Neural cell (in vitro differentiated cells): ENCODE measurements at regions not wholly inside any gene's neighbourhood (a gene's known extent, or its start where the extent isn't known, plus 50 kb on each side); places are given as distances from the start of the nearest gene placed in this dataset.

Experiments used
- H2AFZ ChIP-seq: fragments of 200-600, 300-800 bp; sonication (generic), shearing (Covaris generic); 2 replicates; pipeline ENCODE4 v1.6.0; 2014; ENCODE audit warnings: low read depth, mild to moderate bottlenecking, antibody characterized with exemption, low read length, moderate library complexity
- H3F3A ChIP-seq: fragments of 200-600 bp; shearing (Covaris generic); 2 replicates; pipeline ENCODE4 v1.6.1; 2016; ENCODE audit warnings: mild to moderate bottlenecking, moderate library complexity, mixed read lengths, antibody characterized with exemption, low read length; ENCODE audit not compliant: insufficient read depth, poor library complexity, severe bottlenecking
- H3K27ac ChIP-seq: fragments of 200-600, 300-800 bp; sonication (generic), shearing (Covaris generic); 2 replicates; pipeline ENCODE4 v1.5.1; 2014; ENCODE audit warnings: mild to moderate bottlenecking, low read length, moderate library complexity
- H3K27me3 ChIP-seq: fragments of 300-800, 200-600 bp; sonication (generic), shearing (Covaris generic); 2 replicates; pipeline ENCODE4 v1.6.0; 2014; ENCODE audit warnings: mild to moderate bottlenecking, low read depth, low read length, moderate library complexity; ENCODE audit not compliant: insufficient read depth
- H3K36me3 ChIP-seq: fragments of 300-800, 200-600 bp; sonication (generic), shearing (Covaris generic); 2 replicates; pipeline ENCODE4 v1.5.1; 2014; ENCODE audit warnings: mild to moderate bottlenecking, antibody characterized with exemption, low read length, moderate library complexity; ENCODE audit not compliant: insufficient read depth
- H3K4me2 ChIP-seq: fragments of 300-800, 200-600 bp; sonication (generic), shearing (Covaris generic); 2 replicates; pipeline ENCODE4 v1.6.0; 2014; ENCODE audit warnings: mild to moderate bottlenecking, low read length
- H3K4me3 ChIP-seq: fragments of 300-800, 200-600 bp; sonication (generic), shearing (Covaris generic); 2 replicates; pipeline ENCODE4 v1.5.1; 2014; ENCODE audit warnings: mild to moderate bottlenecking, low read length, moderate library complexity
- H3K79me2 ChIP-seq: fragments of 200-600 bp; shearing (Covaris generic); replicated peaks from 2 replicates; pipeline ENCODE4 v1.6.0; 2014; ENCODE audit warnings: mild to moderate bottlenecking, low read length, moderate library complexity; ENCODE audit not compliant: insufficient read depth
- H3K9ac ChIP-seq: fragments of 300-800, 200-600 bp; sonication (generic), shearing (Covaris generic); 2 replicates; pipeline ENCODE4 v1.6.1; 2016; ENCODE audit warnings: mild to moderate bottlenecking, low read length, mixed read lengths
- H3K9me2 ChIP-seq: fragments of 200-600 bp; shearing (Covaris generic); 2 replicates; pipeline ENCODE4 v1.6.1; 2016; ENCODE audit warnings: mild to moderate bottlenecking, low read length, mixed read lengths; ENCODE audit not compliant: insufficient read depth
- H3K9me3 ChIP-seq: fragments of 200-600, 300-800 bp; sonication (generic), shearing (Covaris generic); 2 replicates; pipeline ENCODE4 v1.6.1; 2016; ENCODE audit warnings: mild to moderate bottlenecking, mixed run types, low read length, moderate library complexity, mixed read lengths
- H4K20me1 ChIP-seq: fragments of 200-600 bp; shearing (Covaris generic); 2 replicates; pipeline ENCODE4 v1.6.1; 2016; ENCODE audit warnings: mild to moderate bottlenecking, mixed run types; ENCODE audit not compliant: insufficient read depth
- EP300 ChIP-seq: fragments of 450-650 bp; conservative IDR thresholded peaks from 2 replicates; pipeline ENCODE4 v1.6.1; 2014; ENCODE audit warnings: antibody characterized with exemption, mild to moderate bottlenecking, moderate library complexity; ENCODE audit not compliant: poor library complexity, severe bottlenecking
- EZH2 ChIP-seq: fragments of 200-600, 300-800 bp; shearing (Covaris generic), sonication (generic); IDR thresholded peaks from 2 replicates; pipeline ENCODE4 v1.6.1; 2014; ENCODE audit warnings: antibody characterized with exemption, low read length, borderline replicate concordance, mild to moderate bottlenecking; ENCODE audit not compliant: insufficient read depth, poor library complexity, severe bottlenecking
- MXI1 ChIP-seq: fragments of 450-650 bp; conservative IDR thresholded peaks from 2 replicates; pipeline ENCODE4 v1.6.1; 2014; ENCODE audit warnings: antibody characterized with exemption, mild to moderate bottlenecking; ENCODE audit not compliant: poor library complexity, severe bottlenecking
- POLR2AphosphoS5 ChIP-seq: IDR thresholded peaks from 2 replicates; pipeline ENCODE4 v1.6.1; 2012
- RAD21 ChIP-seq: fragments of 450-650 bp; conservative IDR thresholded peaks from 2 replicates; pipeline ENCODE4 v1.6.1; 2014; ENCODE audit warnings: antibody characterized with exemption, mild to moderate bottlenecking, moderate library complexity
- SMC3 ChIP-seq: fragments of 450-650 bp; conservative IDR thresholded peaks from 2 replicates; pipeline ENCODE4 v1.6.1; 2014; ENCODE audit warnings: antibody characterized with exemption, mild to moderate bottlenecking, moderate library complexity; ENCODE audit not compliant: poor library complexity
- TAF1 ChIP-seq: IDR thresholded peaks from 2 replicates; pipeline ENCODE4 v1.6.1; 2012; ENCODE audit warnings: low read depth
- TF ChIP-seq, protein P1 (sequence below): fragments of 450-650 bp; IDR thresholded peaks from 2 replicates; pipeline ENCODE4 v1.5.1; 2014; ENCODE audit warnings: antibody characterized with exemption, mild to moderate bottlenecking, moderate library complexity; ENCODE audit not compliant: poor library complexity, severe bottlenecking
- TF ChIP-seq, protein P2 (sequence below): IDR thresholded peaks from 2 replicates; pipeline ENCODE4 v1.6.1; 2012; ENCODE audit warnings: borderline replicate concordance

DNA sequence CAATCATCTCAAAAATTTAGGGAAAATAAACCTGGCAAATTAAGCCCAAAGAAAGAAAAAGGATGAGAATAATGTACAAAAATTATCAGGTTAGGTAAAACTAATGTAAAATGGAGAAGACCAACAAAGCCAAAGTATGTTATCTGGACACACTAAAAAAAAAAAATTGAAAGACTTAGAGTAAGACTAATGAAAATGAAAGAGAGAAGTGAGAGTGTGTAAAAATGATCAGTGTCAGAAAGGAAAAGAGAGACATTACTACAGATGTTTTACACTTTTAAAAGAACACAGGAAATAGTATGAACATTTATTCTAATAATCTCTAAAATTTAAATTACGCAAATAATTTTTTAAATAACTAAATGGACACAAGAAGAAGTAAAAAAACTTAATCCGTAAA lies 573.3 kb upstream of the NR2F2 start:
- Histone ChIP-seq H3K9ac (no peak overlapping the region), H3K9me3 (no peaks in the 10 kb centered on the region), H3K4me2 (no peak overlapping the region), H3K36me3 (no peaks in the 10 kb centered on the region), H3F3A (no peaks in the 10 kb centered on the region), H4K20me1 (no peaks in the 10 kb centered on the region), H2AFZ (no peak overlapping the region), H3K79me2 (no peaks in the 10 kb centered on the region), H3K9me2 (no peaks in the 10 kb centered on the region), H3K27ac (no peak overlapping the region), H3K27me3 (no peaks in the 10 kb centered on the region), H3K4me3 (no peak overlapping the region)
- TF ChIP-seq EP300, result no peak
- TF ChIP-seq EZH2, result no peak
- no peak for TF ChIP-seq POLR2AphosphoS5
- no peak for TF ChIP-seq RAD21
- TF ChIP-seq TAF1, result no peak
- TF ChIP-seq, protein P1, sequence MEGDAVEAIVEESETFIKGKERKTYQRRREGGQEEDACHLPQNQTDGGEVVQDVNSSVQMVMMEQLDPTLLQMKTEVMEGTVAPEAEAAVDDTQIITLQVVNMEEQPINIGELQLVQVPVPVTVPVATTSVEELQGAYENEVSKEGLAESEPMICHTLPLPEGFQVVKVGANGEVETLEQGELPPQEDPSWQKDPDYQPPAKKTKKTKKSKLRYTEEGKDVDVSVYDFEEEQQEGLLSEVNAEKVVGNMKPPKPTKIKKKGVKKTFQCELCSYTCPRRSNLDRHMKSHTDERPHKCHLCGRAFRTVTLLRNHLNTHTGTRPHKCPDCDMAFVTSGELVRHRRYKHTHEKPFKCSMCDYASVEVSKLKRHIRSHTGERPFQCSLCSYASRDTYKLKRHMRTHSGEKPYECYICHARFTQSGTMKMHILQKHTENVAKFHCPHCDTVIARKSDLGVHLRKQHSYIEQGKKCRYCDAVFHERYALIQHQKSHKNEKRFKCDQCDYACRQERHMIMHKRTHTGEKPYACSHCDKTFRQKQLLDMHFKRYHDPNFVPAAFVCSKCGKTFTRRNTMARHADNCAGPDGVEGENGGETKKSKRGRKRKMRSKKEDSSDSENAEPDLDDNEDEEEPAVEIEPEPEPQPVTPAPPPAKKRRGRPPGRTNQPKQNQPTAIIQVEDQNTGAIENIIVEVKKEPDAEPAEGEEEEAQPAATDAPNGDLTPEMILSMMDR, result no peak
- TF ChIP-seq, protein P2, sequence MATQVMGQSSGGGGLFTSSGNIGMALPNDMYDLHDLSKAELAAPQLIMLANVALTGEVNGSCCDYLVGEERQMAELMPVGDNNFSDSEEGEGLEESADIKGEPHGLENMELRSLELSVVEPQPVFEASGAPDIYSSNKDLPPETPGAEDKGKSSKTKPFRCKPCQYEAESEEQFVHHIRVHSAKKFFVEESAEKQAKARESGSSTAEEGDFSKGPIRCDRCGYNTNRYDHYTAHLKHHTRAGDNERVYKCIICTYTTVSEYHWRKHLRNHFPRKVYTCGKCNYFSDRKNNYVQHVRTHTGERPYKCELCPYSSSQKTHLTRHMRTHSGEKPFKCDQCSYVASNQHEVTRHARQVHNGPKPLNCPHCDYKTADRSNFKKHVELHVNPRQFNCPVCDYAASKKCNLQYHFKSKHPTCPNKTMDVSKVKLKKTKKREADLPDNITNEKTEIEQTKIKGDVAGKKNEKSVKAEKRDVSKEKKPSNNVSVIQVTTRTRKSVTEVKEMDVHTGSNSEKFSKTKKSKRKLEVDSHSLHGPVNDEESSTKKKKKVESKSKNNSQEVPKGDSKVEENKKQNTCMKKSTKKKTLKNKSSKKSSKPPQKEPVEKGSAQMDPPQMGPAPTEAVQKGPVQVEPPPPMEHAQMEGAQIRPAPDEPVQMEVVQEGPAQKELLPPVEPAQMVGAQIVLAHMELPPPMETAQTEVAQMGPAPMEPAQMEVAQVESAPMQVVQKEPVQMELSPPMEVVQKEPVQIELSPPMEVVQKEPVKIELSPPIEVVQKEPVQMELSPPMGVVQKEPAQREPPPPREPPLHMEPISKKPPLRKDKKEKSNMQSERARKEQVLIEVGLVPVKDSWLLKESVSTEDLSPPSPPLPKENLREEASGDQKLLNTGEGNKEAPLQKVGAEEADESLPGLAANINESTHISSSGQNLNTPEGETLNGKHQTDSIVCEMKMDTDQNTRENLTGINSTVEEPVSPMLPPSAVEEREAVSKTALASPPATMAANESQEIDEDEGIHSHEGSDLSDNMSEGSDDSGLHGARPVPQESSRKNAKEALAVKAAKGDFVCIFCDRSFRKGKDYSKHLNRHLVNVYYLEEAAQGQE, result no peak
- no peak for TF ChIP-seq SMC3
- no peak for TF ChIP-seq MXI1

DNA sequence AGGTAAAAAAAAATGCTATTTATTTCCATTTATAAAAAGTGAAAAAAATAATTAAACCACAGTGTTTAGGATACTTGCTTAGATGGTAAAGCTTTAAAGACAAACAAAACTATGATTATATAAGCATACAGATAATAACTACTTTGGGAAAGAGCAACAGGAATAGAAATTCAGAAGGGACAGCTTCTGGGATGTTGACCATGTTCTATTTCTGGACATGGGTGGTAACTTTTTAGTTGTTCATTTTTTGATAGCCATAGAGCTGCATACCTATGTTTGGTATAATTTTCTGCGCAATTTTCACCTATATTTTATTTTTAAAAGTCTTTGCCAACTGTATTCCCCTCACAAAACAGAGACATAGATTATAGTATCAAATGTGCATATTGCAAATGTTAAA lies 572.0 kb upstream of the NR2F2 start:
- Histone ChIP-seq H3K4me2 (no peak overlapping the region), H3K27ac (no peak overlapping the region), H3K79me2 (no peaks in the 10 kb centered on the region), H3K9me2 (no peaks in the 10 kb centered on the region), H3K9ac (no peak overlapping the region), H3K4me3 (no peak overlapping the region), H3K9me3 (no peaks in the 10 kb centered on the region), H3K36me3 (no peaks in the 10 kb centered on the region), H4K20me1 (no peaks in the 10 kb centered on the region), H3F3A (no peaks in the 10 kb centered on the region), H3K27me3 (no peaks in the 10 kb centered on the region), H2AFZ (no peak overlapping the region)
- no peak for TF ChIP-seq EP300
- TF ChIP-seq, protein P1, result no peak
- TF ChIP-seq SMC3, result no peak
- TF ChIP-seq RAD21, result no peak
- no peak for TF ChIP-seq MXI1
- TF ChIP-seq, protein P2, result no peak
- no peak for TF ChIP-seq EZH2
- no peak for TF ChIP-seq POLR2AphosphoS5
